MM.1S (cell line): ENCODE measurements at regions not wholly inside any gene's neighbourhood (a gene's known extent, or its start where the extent isn't known, plus 50 kb on each side); places are given as distances from the start of the nearest gene placed in this dataset.
A peak's percentile ranks its signal among the peaks of the same experiment; 100 is the strongest.

Experiments
- DNase-seq: peaks from one replicate; pipeline ENCODE4 v3.0.0-alpha.2; 2015
- H2AFZ ChIP-seq: fragments of 300-600 bp; sonication (generic); 2 replicates; pipeline ENCODE4 v1.6.0; 2016; ENCODE audit warnings: antibody characterized with exemption, low read length
- H3F3A ChIP-seq: fragments of 300-600 bp; sonication (generic); 2 replicates; pipeline ENCODE4 v1.6.1; 2016; ENCODE audit warnings: mild to moderate bottlenecking, antibody characterized with exemption, low read length, moderate library complexity, mixed read lengths; ENCODE audit not compliant: insufficient read depth
- H3K27ac ChIP-seq: fragments of 300-600 bp; sonication (generic); 2 replicates; pipeline ENCODE4 v1.5.1; 2016; ENCODE audit warnings: mild to moderate bottlenecking, low read length
- H3K27me3 ChIP-seq: fragments of 300-600 bp; sonication (generic); replicated peaks from 2 replicates; pipeline ENCODE4 v1.6.0; 2016; ENCODE audit warnings: low read length; ENCODE audit not compliant: insufficient read depth
- H3K36me3 ChIP-seq: fragments of 300-600 bp; sonication (generic); replicated peaks from 2 replicates; pipeline ENCODE4 v1.6.1; 2016; ENCODE audit warnings: mild to moderate bottlenecking, low read length, mixed read lengths; ENCODE audit not compliant: insufficient read depth
- H3K4me1 ChIP-seq: fragments of 300-600 bp; sonication (generic); 2 replicates; pipeline ENCODE4 v1.6.1; 2016; ENCODE audit warnings: low read length, mixed read lengths
- H3K4me2 ChIP-seq: fragments of 300-600 bp; sonication (generic); 2 replicates; pipeline ENCODE4 v1.6.0; 2016; ENCODE audit warnings: low read depth, low read length
- H3K4me3 ChIP-seq: fragments of 300-600 bp; sonication (generic); 2 replicates; pipeline ENCODE4 v1.5.1; 2016; ENCODE audit warnings: low read length, mixed read lengths
- H3K79me2 ChIP-seq: fragments of 300-600 bp; sonication (generic); 2 replicates; pipeline ENCODE4 v1.6.1; 2016; ENCODE audit warnings: mixed run types, low read length, mixed read lengths
- H3K9ac ChIP-seq: fragments of 300-600 bp; sonication (generic); 2 replicates; pipeline ENCODE4 v1.6.1; 2016; ENCODE audit warnings: low read length, mixed read lengths
- H3K9me2 ChIP-seq: fragments of 300-600 bp; sonication (generic); replicated peaks from 2 replicates; pipeline ENCODE4 v1.6.1; 2016; ENCODE audit warnings: mild to moderate bottlenecking, low read length, mixed read lengths; ENCODE audit not compliant: insufficient read depth
- H3K9me3 ChIP-seq: fragments of 300-600 bp; sonication (generic); replicated peaks from 2 replicates; pipeline ENCODE4 v1.6.1; 2016; ENCODE audit warnings: mild to moderate bottlenecking, low read length, mixed read lengths; ENCODE audit not compliant: insufficient read depth
- H4K20me1 ChIP-seq: fragments of 300-600 bp; sonication (generic); 2 replicates; pipeline ENCODE4 v1.6.1; 2016; ENCODE audit warnings: mild to moderate bottlenecking, low read length, moderate library complexity, mixed read lengths; ENCODE audit not compliant: insufficient read depth
- EZH2 ChIP-seq: fragments of 300-600 bp; sonication (generic); optimal IDR thresholded peaks from 2 replicates; pipeline ENCODE3; 2017; ENCODE audit warnings: low read depth, mild to moderate bottlenecking, antibody characterized with exemption, low read length, mixed read lengths
- EZH2phosphoT487 ChIP-seq: fragments of 300-600 bp; sonication (generic); IDR thresholded peaks from 2 replicates; pipeline ENCODE4 v1.6.1; 2018; ENCODE audit warnings: antibody characterized with exemption, low read length
- TF ChIP-seq, protein P1 (sequence below): fragments of 300-600 bp; sonication (generic); IDR thresholded peaks from 2 replicates; pipeline ENCODE4 v1.5.1; 2016; ENCODE audit warnings: antibody characterized with exemption, low read length, mixed read lengths

DNA sequence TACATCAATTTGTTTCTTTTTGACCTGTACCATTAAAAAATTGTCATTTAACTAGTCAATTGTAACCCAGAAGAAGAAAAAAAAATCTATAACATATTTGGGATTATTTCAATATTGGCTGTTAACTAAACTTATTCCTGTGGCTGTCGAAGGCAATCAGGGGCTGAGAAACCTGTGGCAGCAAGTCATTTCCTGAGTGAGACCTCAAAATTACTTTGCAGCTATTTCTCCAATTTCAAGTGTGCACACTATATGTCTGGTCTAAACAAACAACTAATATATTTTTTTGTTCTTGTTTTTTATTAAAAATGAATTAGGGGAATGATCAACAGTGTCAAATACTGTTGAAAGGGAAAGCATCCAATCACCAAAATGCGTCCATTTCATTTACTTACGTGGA lies 1357.6 kb upstream of the B3GALT2 start:
- no peak overlapping the region for H3K27ac ChIP-seq
- TF ChIP-seq, protein P1, sequence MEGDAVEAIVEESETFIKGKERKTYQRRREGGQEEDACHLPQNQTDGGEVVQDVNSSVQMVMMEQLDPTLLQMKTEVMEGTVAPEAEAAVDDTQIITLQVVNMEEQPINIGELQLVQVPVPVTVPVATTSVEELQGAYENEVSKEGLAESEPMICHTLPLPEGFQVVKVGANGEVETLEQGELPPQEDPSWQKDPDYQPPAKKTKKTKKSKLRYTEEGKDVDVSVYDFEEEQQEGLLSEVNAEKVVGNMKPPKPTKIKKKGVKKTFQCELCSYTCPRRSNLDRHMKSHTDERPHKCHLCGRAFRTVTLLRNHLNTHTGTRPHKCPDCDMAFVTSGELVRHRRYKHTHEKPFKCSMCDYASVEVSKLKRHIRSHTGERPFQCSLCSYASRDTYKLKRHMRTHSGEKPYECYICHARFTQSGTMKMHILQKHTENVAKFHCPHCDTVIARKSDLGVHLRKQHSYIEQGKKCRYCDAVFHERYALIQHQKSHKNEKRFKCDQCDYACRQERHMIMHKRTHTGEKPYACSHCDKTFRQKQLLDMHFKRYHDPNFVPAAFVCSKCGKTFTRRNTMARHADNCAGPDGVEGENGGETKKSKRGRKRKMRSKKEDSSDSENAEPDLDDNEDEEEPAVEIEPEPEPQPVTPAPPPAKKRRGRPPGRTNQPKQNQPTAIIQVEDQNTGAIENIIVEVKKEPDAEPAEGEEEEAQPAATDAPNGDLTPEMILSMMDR, result no peak
- TF ChIP-seq EZH2, result no peak
- TF ChIP-seq EZH2phosphoT487, result no peak
- H3K79me2 ChIP-seq, result no peaks in the 10 kb centered on the region
- no peak for DNase-seq
- H3K4me1 ChIP-seq, result no peaks in the 10 kb centered on the region
- H3K9ac ChIP-seq, result no peak overlapping the region
- no peaks in the 10 kb centered on the region for H4K20me1 ChIP-seq
- H3K36me3 ChIP-seq, result no peaks in the 10 kb centered on the region
- H3F3A ChIP-seq, result no peaks in the 10 kb centered on the region
- no peak overlapping the region for H3K4me2 ChIP-seq
- no peak overlapping the region for H2AFZ ChIP-seq
- H3K9me2 ChIP-seq, result no peaks in the 10 kb centered on the region
- no peak overlapping the region for H3K4me3 ChIP-seq
- no peaks in the 10 kb centered on the region for H3K9me3 ChIP-seq
- H3K27me3 ChIP-seq, result no peaks in the 10 kb centered on the region

DNA sequence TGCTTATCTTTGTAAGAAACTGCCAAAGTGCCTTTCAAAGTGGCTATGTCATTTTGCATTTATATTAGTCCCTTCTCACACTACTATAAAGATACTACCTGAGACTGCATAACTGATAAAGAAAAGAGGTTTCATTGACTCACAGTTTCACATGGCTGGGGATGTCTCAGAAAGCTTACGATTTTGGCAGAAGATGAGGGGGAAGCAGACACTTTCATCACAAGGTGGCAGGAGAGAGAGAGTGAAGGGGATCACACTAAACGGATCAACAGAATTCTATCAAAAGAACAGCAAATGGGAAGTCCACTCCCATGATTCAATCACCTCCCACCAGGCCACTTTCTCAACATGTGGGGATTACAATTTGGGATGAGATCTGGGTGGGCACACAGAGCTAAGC lies 1352.0 kb upstream of the B3GALT2 start:
- Histone ChIP-seq H3K27me3 (no peaks in the 10 kb centered on the region), H3K9me3 (no peaks in the 10 kb centered on the region), H3K79me2 (no peaks in the 10 kb centered on the region), H4K20me1 (no peaks in the 10 kb centered on the region), H3K4me3 (no peak overlapping the region), H3K4me1 (no peaks in the 10 kb centered on the region), H2AFZ (no peak overlapping the region), H3K4me2 (no peak overlapping the region), H3K9me2 (no peaks in the 10 kb centered on the region), H3K9ac (no peak overlapping the region), H3F3A (no peaks in the 10 kb centered on the region), H3K36me3 (no peaks in the 10 kb centered on the region), H3K27ac (no peak overlapping the region)
- peak; percentile 22 for DNase-seq
- TF ChIP-seq EZH2, result no peak
- TF ChIP-seq EZH2phosphoT487, result no peak
- TF ChIP-seq, protein P1, result 0 out of 2 replicates have a peak, but pooled peaks have one; percentile 17

DNA sequence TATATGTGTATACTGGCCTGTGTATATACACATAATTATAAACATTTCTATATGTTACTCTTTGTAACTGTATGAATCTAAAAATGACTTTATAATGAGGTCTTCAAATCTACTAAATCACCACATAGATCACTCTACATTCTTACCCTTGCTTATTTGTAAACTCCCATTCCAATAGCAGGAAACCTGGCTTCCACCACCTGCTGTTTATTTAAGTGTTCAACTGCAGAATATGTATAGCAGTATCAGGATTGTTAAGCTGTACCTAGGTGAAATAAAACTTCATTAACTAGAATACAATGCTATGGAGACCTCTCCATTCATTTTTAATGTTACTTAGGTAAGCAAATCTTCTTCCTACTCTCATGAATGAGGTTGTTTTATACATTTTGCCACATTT lies 1351.1 kb upstream of the B3GALT2 start:
- no peak for TF ChIP-seq EZH2phosphoT487
- TF ChIP-seq EZH2, result no peak
- TF ChIP-seq, protein P1, result no peak
- Histone ChIP-seq H3K9ac (no peak overlapping the region), H3K36me3 (no peaks in the 10 kb centered on the region), H3F3A (no peaks in the 10 kb centered on the region), H3K4me3 (no peak overlapping the region), H2AFZ (no peak overlapping the region), H3K4me1 (no peaks in the 10 kb centered on the region), H3K79me2 (no peaks in the 10 kb centered on the region), H3K27ac (no peak overlapping the region), H3K9me3 (no peaks in the 10 kb centered on the region), H3K27me3 (no peaks in the 10 kb centered on the region), H3K4me2 (no peak overlapping the region), H4K20me1 (no peaks in the 10 kb centered on the region), H3K9me2 (no peaks in the 10 kb centered on the region)
- DNase-seq, result no peak

DNA sequence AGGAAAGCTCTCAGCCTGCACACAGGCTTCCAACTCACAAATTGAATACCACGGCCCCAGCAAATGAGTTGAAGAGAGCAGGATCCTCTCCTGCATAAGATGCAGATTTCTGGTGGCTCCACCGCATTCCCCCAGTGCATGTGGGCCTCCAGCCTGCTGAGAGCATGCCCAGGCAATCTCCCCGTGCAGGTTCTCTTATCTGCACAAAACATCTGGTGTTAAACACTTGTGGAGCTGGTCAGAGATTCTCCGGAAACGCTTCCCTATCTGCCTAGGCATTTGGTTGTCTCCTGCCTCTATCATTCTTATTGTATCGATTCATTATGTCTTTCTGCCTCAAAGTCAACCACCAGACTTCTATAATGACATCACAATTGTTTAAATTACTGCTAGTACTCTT lies 1349.0 kb upstream of the B3GALT2 start:
- H3K36me3 ChIP-seq, result no peaks in the 10 kb centered on the region
- no peak for DNase-seq
- no peaks in the 10 kb centered on the region for H3K9me2 ChIP-seq
- H3K4me3 ChIP-seq, result no peak overlapping the region
- no peak overlapping the region for H3K9ac ChIP-seq
- H4K20me1 ChIP-seq, result no peaks in the 10 kb centered on the region
- H3K27me3 ChIP-seq, result no peaks in the 10 kb centered on the region
- TF ChIP-seq, protein P1, result no peak
- TF ChIP-seq EZH2phosphoT487 (no peak), EZH2 (no peak)
- H3K79me2 ChIP-seq, result no peaks in the 10 kb centered on the region
- no peak overlapping the region for H2AFZ ChIP-seq
- H3K9me3 ChIP-seq, result no peaks in the 10 kb centered on the region
- no peak overlapping the region for H3K27ac ChIP-seq
- H3K4me2 ChIP-seq, result no peak overlapping the region
- H3F3A ChIP-seq, result no peaks in the 10 kb centered on the region
- H3K4me1 ChIP-seq, result no peaks in the 10 kb centered on the region
